SK-N-MC (cell line): ENCODE measurements at regions not wholly inside any gene's neighbourhood (a gene's known extent, or its start where the extent isn't known, plus 50 kb on each side); places are given as distances from the start of the nearest gene placed in this dataset.

ENCODE experiments used
- EZH2 ChIP-seq: fragments of 200-600 bp; sonication (generic); IDR thresholded peaks from one replicate; pipeline ENCODE4 v1.6.1; 2017; ENCODE audit warnings: antibody characterized with exemption
- FOXP2 ChIP-seq: optimal IDR thresholded peaks from 2 replicates; pipeline ENCODE3; 2011; ENCODE audit warnings: mild to moderate bottlenecking, moderate library complexity; ENCODE audit not compliant: insufficient read depth; ENCODE audit errors: extremely low read length, control extremely low read depth
- POLR2AphosphoS5 ChIP-seq: IDR thresholded peaks from 2 replicates; pipeline ENCODE4 v1.6.1; 2012; ENCODE audit warnings: mild to moderate bottlenecking, low read depth, low read length, borderline replicate concordance

DNA sequence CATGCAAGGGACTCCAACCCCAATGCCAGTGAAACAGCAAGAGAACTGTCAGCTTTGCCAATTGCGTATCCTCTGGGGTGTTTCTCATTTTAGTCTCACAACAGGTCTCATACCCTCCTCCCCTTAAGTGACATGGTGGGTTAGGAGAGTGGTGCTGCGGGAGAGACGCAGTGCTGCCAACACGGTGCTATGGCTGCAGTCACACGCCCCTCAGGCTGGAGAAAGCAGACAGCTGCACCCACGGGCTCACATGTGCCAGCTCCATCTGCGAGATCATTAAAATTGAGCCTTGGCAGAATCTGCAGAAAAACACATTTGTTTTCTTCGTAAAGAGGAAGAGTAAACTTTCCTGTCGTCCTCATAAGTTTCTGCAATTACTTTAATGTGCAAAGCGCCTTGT lies 114.7 kb downstream of the ANKRD60 start:
- TF ChIP-seq EZH2 (no peak), POLR2AphosphoS5 (no peak), FOXP2 (no peak)
